SKM-1 treated with dmso at 0.1 percent for 144 hours (cell line): ENCODE measurements at regions not wholly inside any gene's neighbourhood (a gene's known extent, or its start where the extent isn't known, plus 50 kb on each side); places are given as distances from the start of the nearest gene placed in this dataset.
"Not testable (repeated sequence)": the region's sequence is repeated elsewhere in the genome, so short reads cannot be mapped to it uniquely, and the experiment has no call there.

Experiments used
- DNase-seq: peaks from one replicate; lab custom pipeline; 2025; ENCODE audit not compliant: unreplicated experiment; lab: John Stamatoyannopoulos, UW

GRCh38 chr12:84154991-84155930 is 757.3 kb downstream of the SLC6A15 start:
- DNase-seq = not testable (repeated sequence)

GRCh38 chr12:84154439-84154990 is 758.1 kb downstream of the SLC6A15 start:
- DNase-seq = not testable (repeated sequence)

- DNase-seq = no peak
Observed at GRCh38 chr12:84150201-84150600, 762.4 kb downstream of the SLC6A15 start.

GRCh38 chr12:84148335-84148734 is 764.3 kb downstream of the SLC6A15 start:
- no peak for DNase-seq

GRCh38 chr12:84136862-84137367 is 775.7 kb downstream of the SLC6A15 start:
- no peak for DNase-seq

DNA sequence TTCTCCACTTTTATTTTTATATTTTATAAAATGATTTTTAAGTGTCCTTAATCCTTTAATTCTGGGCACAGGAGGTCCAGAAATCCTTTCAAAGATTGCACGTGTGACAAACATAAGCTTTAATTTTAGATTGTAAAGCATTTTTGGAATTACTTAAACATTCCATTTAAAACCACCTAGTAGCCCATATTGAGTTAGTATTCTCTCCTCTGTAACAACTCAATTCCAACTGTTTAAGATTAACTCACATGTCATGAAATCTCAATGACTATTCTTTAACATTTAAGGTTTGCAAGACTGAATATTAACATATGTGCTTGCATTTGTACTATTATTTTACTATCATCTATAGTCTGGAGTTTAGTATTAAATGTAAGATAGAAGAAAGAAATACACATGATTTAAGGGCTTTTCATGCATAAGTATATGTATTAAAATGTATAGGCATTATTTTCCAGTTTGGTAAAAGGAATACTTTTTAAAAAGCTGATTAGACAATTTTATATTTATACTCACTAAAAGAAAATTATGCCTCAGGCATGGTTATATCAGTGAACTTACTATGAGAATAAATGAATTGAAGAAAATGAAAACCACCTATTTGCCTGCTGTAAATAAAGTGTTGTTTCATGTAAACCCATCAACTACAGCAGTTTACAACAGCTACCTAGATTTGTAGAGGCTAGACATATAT is 776.9 kb downstream of the SLC6A15 start:
- no peak for DNase-seq

DNA sequence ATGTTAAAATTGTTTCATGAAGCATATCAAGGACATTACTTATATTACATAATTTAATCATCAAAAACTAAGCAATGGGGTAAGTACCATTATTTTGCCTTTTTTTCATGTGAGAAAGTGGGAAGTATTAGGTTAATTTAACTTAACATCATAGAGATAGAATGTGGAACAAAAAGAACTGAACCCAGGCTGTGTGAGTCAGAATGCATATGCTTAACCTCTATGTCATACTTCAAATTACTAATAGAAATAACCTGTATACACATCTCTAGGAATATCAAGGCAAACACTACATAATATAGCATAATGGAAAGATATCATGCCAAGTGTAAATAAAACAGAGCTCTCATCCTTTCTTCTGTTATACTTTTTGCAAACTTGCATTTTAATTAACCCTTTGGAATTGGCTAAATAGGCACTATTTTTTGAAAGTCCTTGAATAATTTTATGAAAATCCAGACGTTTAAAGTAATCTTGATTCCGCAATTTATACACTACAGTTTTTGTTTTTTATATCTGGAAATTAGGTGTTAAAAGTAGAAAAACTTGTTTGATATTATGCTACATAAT is 777.7 kb downstream of the SLC6A15 start:
- DNase-seq = no peak

- no peak for DNase-seq
Observed at GRCh38 chr12:84131076-84131475, 781.5 kb downstream of the SLC6A15 start.

GRCh38 chr12:84128117-84128991 is 784.2 kb downstream of the SLC6A15 start:
- no peak for DNase-seq

GRCh38 chr12:84124211-84124610 is 788.4 kb downstream of the SLC6A15 start:
- no peak for DNase-seq

- DNase-seq = no peak
Observed at GRCh38 chr12:84117190-84117589, 795.4 kb downstream of the SLC6A15 start.

GRCh38 chr12:84113666-84114065 is 798.9 kb downstream of the SLC6A15 start:
- no peak for DNase-seq

GRCh38 chr12:84103886-84104285 is 808.7 kb downstream of the SLC6A15 start:
- not testable (repeated sequence) for DNase-seq

- not testable (repeated sequence) for DNase-seq
Observed at GRCh38 chr12:84101963-84102362, 810.6 kb downstream of the SLC6A15 start.

GRCh38 chr12:84099591-84099990 is 813.0 kb downstream of the SLC6A15 start:
- DNase-seq = not testable (repeated sequence)

DNA sequence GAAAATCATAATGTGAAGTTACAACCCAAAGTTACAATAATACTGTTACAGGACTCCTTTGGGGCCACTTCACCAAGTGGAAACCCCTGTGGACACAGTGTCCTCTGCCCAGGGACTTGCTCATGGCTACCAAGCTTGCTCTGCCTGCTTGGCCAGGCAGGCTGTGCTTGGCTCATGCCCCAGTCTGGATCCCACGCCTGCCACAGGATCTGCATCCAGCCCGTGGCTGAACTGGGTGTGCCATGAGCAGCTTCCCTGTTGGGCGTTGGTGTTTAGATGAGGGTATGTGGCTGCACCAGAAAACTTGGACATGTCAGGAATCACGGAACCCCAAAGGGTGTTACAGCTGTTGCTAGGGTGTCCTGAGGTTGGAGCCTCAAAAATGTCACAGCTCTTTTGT is 820.9 kb downstream of the SLC6A15 start:
- DNase-seq = no peak

DNA sequence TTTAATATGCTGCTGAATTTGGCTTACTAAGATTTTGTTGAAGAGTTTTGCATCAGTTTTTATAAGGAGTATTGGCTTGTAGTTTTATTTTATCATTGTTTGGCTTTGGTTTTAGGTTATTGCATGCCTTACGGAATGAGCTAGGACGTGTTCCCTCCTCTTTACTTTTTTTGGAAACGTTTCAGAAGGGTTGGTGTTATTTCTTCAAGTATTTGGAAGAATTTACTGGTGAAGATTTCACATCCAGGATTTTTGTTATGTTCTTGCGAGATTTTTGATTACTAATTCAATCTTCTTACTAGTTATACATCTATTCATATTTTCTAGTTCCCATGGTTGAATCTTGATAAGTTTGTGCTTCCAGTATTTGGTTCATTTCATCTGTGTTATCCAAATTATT is 823.2 kb downstream of the SLC6A15 start:
- DNase-seq = no peak

DNA sequence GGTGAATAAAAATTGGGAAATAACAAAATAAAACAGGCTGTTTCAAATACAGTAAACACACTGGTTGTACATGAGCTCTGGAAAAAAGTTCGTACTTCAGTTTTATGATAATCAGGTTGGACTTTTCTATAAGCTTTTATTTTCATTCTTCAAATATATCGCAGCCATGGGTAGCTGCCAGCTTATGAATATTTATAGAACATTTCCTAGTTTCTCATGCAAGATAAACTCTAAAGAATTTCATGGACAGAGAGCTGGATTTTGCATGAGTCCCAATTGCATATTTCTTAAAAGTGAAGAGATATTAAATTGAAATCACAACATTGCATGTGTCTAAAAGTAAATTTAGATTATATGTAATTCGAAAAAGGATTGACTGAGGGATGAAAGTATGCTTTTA is 827.6 kb downstream of the SLC6A15 start:
- no peak for DNase-seq

GRCh38 chr12:84079626-84080025 is 833.0 kb downstream of the SLC6A15 start:
- no peak for DNase-seq

GRCh38 chr12:84077679-84078078 is 834.9 kb downstream of the SLC6A15 start:
- DNase-seq = no peak
